Glomerular visceral epithelial cell (primary cell): ENCODE measurements at regions not wholly inside any gene's neighbourhood (a gene's known extent, or its start where the extent isn't known, plus 50 kb on each side); places are given as distances from the start of the nearest gene placed in this dataset.
"Not testable (repeated sequence)": the region's sequence is repeated elsewhere in the genome, so short reads cannot be mapped to it uniquely, and the experiment has no call there.

Experiments used
- DNase-seq: peaks from one replicate; pipeline ENCODE4 v3.0.0-alpha.2; 2016; ENCODE audit errors: extremely low spot score

GRCh38 chr5:94025788-94026473 is 284.5 kb upstream of the POU5F2 start:
- no peak for DNase-seq

GRCh38 chr5:94024620-94025019 is 283.2 kb upstream of the POU5F2 start:
- no peak for DNase-seq

- DNase-seq, result no peak
Measured at GRCh38 chr5:94024101-94024500, 282.7 kb upstream of the POU5F2 start.

GRCh38 chr5:94021246-94021645 is 279.8 kb upstream of the POU5F2 start:
- peak; percentile 64 for DNase-seq

GRCh38 chr5:94017579-94017978 is 276.2 kb upstream of the POU5F2 start:
- DNase-seq, result peak; percentile 10

GRCh38 chr5:94010814-94011213 is 269.4 kb upstream of the POU5F2 start:
- no peak for DNase-seq

GRCh38 chr5:94009161-94009560 is 267.8 kb upstream of the POU5F2 start:
- DNase-seq, result no peak

GRCh38 chr5:93998951-93999455 is 257.6 kb upstream of the POU5F2 start:
- DNase-seq, result no peak

GRCh38 chr5:93997562-93997961 is 256.2 kb upstream of the POU5F2 start:
- DNase-seq, result no peak

- peak; percentile 1 for DNase-seq
Measured at GRCh38 chr5:93995126-93995621, 253.8 kb upstream of the POU5F2 start.

- no peak for DNase-seq
Measured at GRCh38 chr5:93993161-93993560, 251.8 kb upstream of the POU5F2 start.

- no peak for DNase-seq
Measured at GRCh38 chr5:93990504-93991070, 249.2 kb upstream of the POU5F2 start.

- DNase-seq, result not testable (repeated sequence)
Measured at GRCh38 chr5:93985940-93986570, 244.7 kb upstream of the POU5F2 start.

GRCh38 chr5:93978222-93978621 is 236.8 kb upstream of the POU5F2 start:
- no peak for DNase-seq

- no peak for DNase-seq
Measured at GRCh38 chr5:93967923-93968322, 226.5 kb upstream of the POU5F2 start.

GRCh38 chr5:93964421-93964820 is 223.0 kb upstream of the POU5F2 start:
- no peak for DNase-seq

- no peak for DNase-seq
Measured at GRCh38 chr5:93960042-93960441, 218.6 kb upstream of the POU5F2 start.

- DNase-seq, result no peak
Measured at GRCh38 chr5:93956006-93956405, 214.6 kb upstream of the POU5F2 start.

- DNase-seq, result no peak
Measured at GRCh38 chr5:93954421-93955069, 213.1 kb upstream of the POU5F2 start.

GRCh38 chr5:93953442-93953841 is 212.0 kb upstream of the POU5F2 start:
- DNase-seq, result no peak

GRCh38 chr5:93941897-93942296 is 200.5 kb upstream of the POU5F2 start:
- DNase-seq, result no peak

- not testable (repeated sequence) for DNase-seq
Measured at GRCh38 chr5:93933269-93933668, 191.9 kb upstream of the POU5F2 start.
